ENCODE measurements at regions not wholly inside any gene's neighbourhood (a gene's known extent, or its start where the extent isn't known, plus 50 kb on each side); places are given as distances from the start of the nearest gene placed in this dataset.

- TF ChIP-seq SPI1 (IDR thresholded peaks at IDR 0.05; ENCODE audit: low read depth, low read length) (no peak), POLR2AphosphoS5 (IDR thresholded peaks at IDR 0.05; ENCODE audit: low read depth, low read length) (no peak)
Measured at GRCh38 chrX:45553417-45553816, 352.7 kb upstream of the DIPK2B start.
